IMR-90 (cell line): ENCODE measurements at regions not wholly inside any gene's neighbourhood (a gene's known extent, or its start where the extent isn't known, plus 50 kb on each side); places are given as distances from the start of the nearest gene placed in this dataset.

Experiments
- ATAC-seq: fragments of 200-7000 bp; cut with Tn5 transposase; 2 replicates; pipeline ENCODE4 v1.9.1; 2020; ENCODE audit warnings: low read depth, mild to moderate bottlenecking, moderate library complexity
- BruUV-seq: library from RNA; stranded (reverse); fragments of 400-500 nt; replicated peaks from 2 replicates; lab custom pipeline; 2021; lab: Mats Ljungman, UMichigan
- CTCF ChIA-PET: fragments of 300-600 bp; formaldehyde crosslinking; extraction: SDS; loops from one replicate; lab custom pipeline; 2021; ENCODE audit warnings: antibody characterized with exemption; lab: Yijun Ruan, JAX
- POLR2A ChIA-PET: fragments of 300-600 bp; sonication (Branson Sonifier 250); formaldehyde crosslinking; loops from one replicate; lab custom pipeline; 2022; ENCODE audit warnings: antibody characterized with exemption; ENCODE audit not compliant: unreplicated experiment; lab: Charles Lee
- DNase-seq: peaks from one replicate; pipeline ENCODE4 v3.0.0; 2013
- H2AFZ ChIP-seq: replicated peaks from 2 replicates; pipeline ENCODE3; 2013; ENCODE audit warnings: low read length, mild to moderate bottlenecking; ENCODE audit not compliant: poor library complexity
- H2AK5ac ChIP-seq: 2 replicates; pipeline ENCODE4 v1.6.1; 2013; ENCODE audit warnings: low read depth, low read length, inconsistent platforms
- H2AK9ac ChIP-seq: replicated peaks from 2 replicates; pipeline ENCODE3; 2013; ENCODE audit warnings: mild to moderate bottlenecking, low read depth, low read length, moderate library complexity; ENCODE audit not compliant: poor library complexity
- H2BK120ac ChIP-seq: 2 replicates; pipeline ENCODE4 v1.6.1; 2013; ENCODE audit warnings: low read depth, low read length, inconsistent platforms
- H2BK15ac ChIP-seq: 3 replicates; pipeline ENCODE4 v1.6.1; 2013; ENCODE audit warnings: low read depth, low read length, inconsistent platforms
- H2BK20ac ChIP-seq: 2 replicates; pipeline ENCODE4 v1.6.1; 2013; ENCODE audit warnings: low read depth, mild to moderate bottlenecking, inconsistent platforms, low read length, moderate library complexity
- H2BK5ac ChIP-seq: 2 replicates; pipeline ENCODE4 v1.6.1; 2013; ENCODE audit warnings: mild to moderate bottlenecking, low read depth, low read length, inconsistent platforms; ENCODE audit not compliant: poor library complexity, severe bottlenecking
- H3K14ac ChIP-seq: replicated peaks from 2 replicates; pipeline ENCODE4 v1.6.1; 2013; ENCODE audit warnings: low read depth, low read length, inconsistent platforms
- H3K18ac ChIP-seq: 2 replicates; pipeline ENCODE4 v1.6.1; 2013; ENCODE audit warnings: low read depth, low read length, control low read depth
- H3K23ac ChIP-seq: 2 replicates; pipeline ENCODE4 v1.6.1; 2013; ENCODE audit warnings: low read depth, low read length, inconsistent platforms
- H3K27ac ChIP-seq: 2 replicates; pipeline ENCODE4 v1.5.1; 2013; ENCODE audit warnings: mild to moderate bottlenecking, control low read depth, low read length; ENCODE audit not compliant: insufficient read depth
- H3K27me3 ChIP-seq: 2 replicates; pipeline ENCODE4 v1.6.1; 2013; ENCODE audit warnings: low read length; ENCODE audit not compliant: control insufficient read depth, insufficient read depth
- H3K36me3 ChIP-seq: 2 replicates; pipeline ENCODE4 v1.6.1; 2013; ENCODE audit warnings: low read length, mixed read lengths; ENCODE audit not compliant: control insufficient read depth, insufficient read depth
- H3K4ac ChIP-seq: 2 replicates; pipeline ENCODE4 v1.6.1; 2013; ENCODE audit warnings: low read depth, low read length, inconsistent platforms
- H3K4me1 ChIP-seq: 2 replicates; pipeline ENCODE4 v1.6.1; 2013; ENCODE audit warnings: low read length, mixed read lengths; ENCODE audit not compliant: control insufficient read depth, insufficient read depth
- H3K4me2 ChIP-seq: 2 replicates; pipeline ENCODE4 v1.6.1; 2013; ENCODE audit warnings: low read depth, mild to moderate bottlenecking, control low read depth, low read length, moderate library complexity
- H3K4me3 ChIP-seq: 2 replicates; pipeline ENCODE4 v1.5.1; 2013; ENCODE audit warnings: low read depth, mild to moderate bottlenecking, control low read depth, low read length, moderate library complexity; ENCODE audit not compliant: insufficient read depth
- H3K56ac ChIP-seq: 2 replicates; pipeline ENCODE4 v1.6.1; 2013; ENCODE audit warnings: low read length, inconsistent platforms; ENCODE audit not compliant: insufficient read depth; ENCODE audit errors: extremely low read depth
- H3K79me1 ChIP-seq, 2 experiments: 2 replicates each; pipeline ENCODE4 v1.6.1; 2013; ENCODE audit warnings: low read length in 2 of 2, inconsistent platforms in 1 of 2, low read depth in 1 of 2
- H3K9ac ChIP-seq: 2 replicates; pipeline ENCODE4 v1.6.1; 2013; ENCODE audit warnings: low read depth, low read length, control low read depth
- H3K9me1 ChIP-seq: 2 replicates; pipeline ENCODE4 v1.6.1; 2013; ENCODE audit warnings: low read length, inconsistent platforms; ENCODE audit not compliant: insufficient read depth
- H3K9me3 ChIP-seq: 2 replicates; pipeline ENCODE4 v1.6.1; 2013; ENCODE audit warnings: low read length; ENCODE audit not compliant: control insufficient read depth, insufficient read depth
- H4K20me1 ChIP-seq: 2 replicates; pipeline ENCODE4 v1.6.1; 2013; ENCODE audit warnings: low read length, inconsistent platforms; ENCODE audit not compliant: insufficient read depth
- H4K5ac ChIP-seq: 2 replicates; pipeline ENCODE4 v1.6.1; 2013; ENCODE audit warnings: mild to moderate bottlenecking, low read depth, low read length, control low read depth
- H4K8ac ChIP-seq, 2 experiments: 2 replicates each; pipeline ENCODE4 v1.6.1; 2013; ENCODE audit warnings: low read depth in 2 of 2, low read length in 2 of 2, control low read depth in 1 of 2, inconsistent platforms in 1 of 2
- H4K91ac ChIP-seq: 2 replicates; pipeline ENCODE4 v1.6.1; 2013; ENCODE audit warnings: low read depth, low read length, inconsistent platforms; ENCODE audit not compliant: insufficient read depth
- BHLHE40 ChIP-seq: fragments of 150-350 bp; IDR thresholded peaks from 2 replicates; pipeline ENCODE4 v1.6.1; 2016; ENCODE audit warnings: mild to moderate bottlenecking, low read depth, low read length
- CEBPB ChIP-seq: IDR thresholded peaks from 2 replicates; pipeline ENCODE4 v1.6.1; 2012; ENCODE audit warnings: low read depth, low read length, improper control_type of control experiment
- CHD1 ChIP-seq: IDR thresholded peaks from 2 replicates; pipeline ENCODE4 v1.6.1; 2012; ENCODE audit warnings: low read depth, low read length, improper control_type of control experiment
- FOS ChIP-seq: fragments of 150-350 bp; IDR thresholded peaks from 2 replicates; pipeline ENCODE4 v1.6.1; 2016; ENCODE audit warnings: low read depth, low read length
- NFE2L2 ChIP-seq: fragments of 150-350 bp; IDR thresholded peaks from 2 replicates; pipeline ENCODE4 v1.6.1; 2016; ENCODE audit warnings: low read depth, mild to moderate bottlenecking, low read length
- RAD21 ChIP-seq: IDR thresholded peaks from 2 replicates; pipeline ENCODE4 v1.6.1; 2012; ENCODE audit warnings: low read length, improper control_type of control experiment
- SMC3 ChIP-seq: fragments of 150-350 bp; IDR thresholded peaks from 2 replicates; pipeline ENCODE4 v1.6.1; 2016; ENCODE audit warnings: low read depth, mild to moderate bottlenecking, antibody characterized with exemption, low read length, moderate library complexity
- USF2 ChIP-seq: fragments of 150-350 bp; IDR thresholded peaks from 2 replicates; pipeline ENCODE4 v1.6.1; 2017; ENCODE audit warnings: mild to moderate bottlenecking, antibody characterized with exemption, low read length, low read depth
- WGBS, 2 experiments: methylation state at CpG; one replicate each; pipeline versions ENCODE4 v1.1.5 to v1.1.7; 2013; ENCODE audit warnings: missing lambda C conversion rate in 2 of 2; ENCODE audit not compliant: insufficient read length in 1 of 2; ENCODE audit errors: extremely low coverage in 2 of 2; 5-methylcytosine and 5-hydroxymethylcytosine counted together
- dilution Hi-C: fragments of 300-500 bp; cut with HindIII; formaldehyde crosslinking; loops from one replicate; pipeline ENCODE4 v1.14.3; 2018; ENCODE audit warnings: low sequenced_read_pairs; ENCODE audit not compliant: unreplicated experiment
- in situ Hi-C: fragments of 300-500 bp; cut with MboI; formaldehyde crosslinking; loops from 3 replicates; pipeline ENCODE4 v1.14.3; 2019; ENCODE audit warnings: low sequenced_read_pairs, inconsistent platforms, mixed read lengths
- intact Hi-C: fragments of 100-400 bp; cut with micrococcal nuclease; formaldehyde crosslinking; loops from 2 replicates; pipeline ENCODE4 v1.10.0; 2022
- TF ChIP-seq, protein P1 (sequence below): fragments of 150-350 bp; IDR thresholded peaks from 2 replicates; pipeline ENCODE4 v1.6.1; 2016; ENCODE audit warnings: low read depth, mild to moderate bottlenecking, low read length, moderate library complexity, borderline replicate concordance

- no peak overlapping the region for H3K4ac ChIP-seq
- H2AK5ac ChIP-seq = no peak overlapping the region
- 37% methylated on average over 2 of the region's 4 CpGs; no CpG with 5 or more reads in 1 of the 2 experiments for WGBS, 2 experiments
- dilution Hi-C loops = no loop called here
- H2AFZ ChIP-seq = no peak overlapping the region
- no peak overlapping the region for H3K56ac ChIP-seq
- no peaks in the 10 kb centered on the region for H3K9me1 ChIP-seq
- POLR2A ChIA-PET = no interaction called here
- H3K23ac ChIP-seq = no peak overlapping the region
- no peak overlapping the region for H2BK20ac ChIP-seq
- ATAC-seq = no peak
- no peak overlapping the region for H2BK5ac ChIP-seq
- TF ChIP-seq CEBPB (no peak), USF2 (no peak), RAD21 (no peak), FOS (no peak), NFE2L2 (no peak), BHLHE40 (no peak), CHD1 (no peak), SMC3 (no peak)
- TF ChIP-seq, protein P1, sequence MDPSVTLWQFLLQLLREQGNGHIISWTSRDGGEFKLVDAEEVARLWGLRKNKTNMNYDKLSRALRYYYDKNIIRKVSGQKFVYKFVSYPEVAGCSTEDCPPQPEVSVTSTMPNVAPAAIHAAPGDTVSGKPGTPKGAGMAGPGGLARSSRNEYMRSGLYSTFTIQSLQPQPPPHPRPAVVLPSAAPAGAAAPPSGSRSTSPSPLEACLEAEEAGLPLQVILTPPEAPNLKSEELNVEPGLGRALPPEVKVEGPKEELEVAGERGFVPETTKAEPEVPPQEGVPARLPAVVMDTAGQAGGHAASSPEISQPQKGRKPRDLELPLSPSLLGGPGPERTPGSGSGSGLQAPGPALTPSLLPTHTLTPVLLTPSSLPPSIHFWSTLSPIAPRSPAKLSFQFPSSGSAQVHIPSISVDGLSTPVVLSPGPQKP = no peak
- intact Hi-C loops = no loop called here
- no peaks in the 10 kb centered on the region for H3K4me1 ChIP-seq
- no peak overlapping the region for H3K4me2 ChIP-seq
- DNase-seq = no peak
- H4K91ac ChIP-seq = no peak overlapping the region
- H4K20me1 ChIP-seq = no peaks in the 10 kb centered on the region
- in situ Hi-C loops = no loop called here
- peaks cover 5% of the 10 kb centered on the region for H3K9me3 ChIP-seq
- no peaks in the 10 kb centered on the region for H3K36me3 ChIP-seq
- H3K9ac ChIP-seq = no peak overlapping the region
- H3K27me3 ChIP-seq = no peaks in the 10 kb centered on the region
- CTCF ChIA-PET = no interaction called here
- no peak overlapping the region for H2BK15ac ChIP-seq
- H3K14ac ChIP-seq = no peak overlapping the region
- H4K8ac ChIP-seq = no peak overlapping the region
- no peak overlapping the region for H3K18ac ChIP-seq
- H3K79me1 ChIP-seq = no peaks in the 10 kb centered on the region
- no peak overlapping the region for H2BK120ac ChIP-seq
- H3K4me3 ChIP-seq = no peak overlapping the region
- H3K27ac ChIP-seq = no peak overlapping the region
- no TSS peak for BruUV-seq
- H2AK9ac ChIP-seq = no peak overlapping the region
- no peak overlapping the region for H4K5ac ChIP-seq
These were observed 89.3 kb upstream of the CELF4 start for GRCh38 chr18:37654731-37655369.
